Stimulated activated CD4-positive, alpha-beta T cell treated with anti-CD3 and anti-CD28 coated beads, Interleukin-4, amount 100 ng/mL, for 4 hours (primary cell): ENCODE measurements at regions not wholly inside any gene's neighbourhood (a gene's known extent, or its start where the extent isn't known, plus 50 kb on each side); places are given as distances from the start of the nearest gene placed in this dataset.
"Not testable (repeated sequence)": the region's sequence is repeated elsewhere in the genome, so short reads cannot be mapped to it uniquely, and the experiment has no call there.

Experiments
- DNase-seq, 2 experiments: peaks; one replicate each; pipeline ENCODE4 v3.0.0-alpha.2; 2020

- no peak for DNase-seq
These were observed 117.9 kb downstream of the GPCPD1 start for GRCh38 chr20:5492937-5493336.

DNA sequence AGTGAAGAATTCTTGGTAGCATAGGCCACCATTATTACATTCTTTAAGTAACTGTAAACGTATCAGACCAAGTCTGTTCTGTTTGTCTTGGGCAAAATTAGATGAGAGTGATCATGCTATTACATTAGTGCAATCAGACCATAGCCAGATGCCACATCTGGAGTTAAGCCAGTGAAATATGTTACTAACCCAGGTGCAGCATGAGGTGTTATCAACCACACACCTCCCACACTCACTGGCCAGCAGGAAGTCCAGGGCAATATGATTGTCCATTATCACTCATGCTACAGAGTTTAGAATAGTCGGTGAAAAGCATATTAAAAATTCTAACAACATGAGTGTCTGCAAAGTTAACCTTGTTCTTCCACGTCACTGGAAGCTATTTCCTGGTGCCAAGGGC, 119.4 kb downstream of the GPCPD1 start:
- no peak for DNase-seq

DNA sequence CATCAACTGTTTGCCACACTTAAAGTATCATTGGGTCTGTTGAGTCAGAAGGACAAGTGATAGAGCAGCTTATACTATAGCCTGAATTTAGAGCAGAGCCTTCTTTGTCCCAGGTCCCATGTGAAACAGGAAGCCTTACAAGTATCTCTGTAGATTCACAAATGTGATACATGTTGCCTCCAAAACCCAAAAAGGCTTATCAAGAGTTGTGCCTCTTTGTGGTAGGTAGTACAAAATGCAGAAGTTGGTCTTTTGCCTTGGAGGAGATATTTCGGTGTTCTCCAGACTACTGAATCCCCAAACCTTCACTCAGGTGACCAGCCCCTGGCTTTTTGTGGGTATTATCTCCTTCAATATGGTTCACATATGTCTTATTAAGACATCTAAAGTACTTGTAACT, 121.2 kb downstream of the GPCPD1 start:
- no peak for DNase-seq

GRCh38 chr20:5488823-5489222, 122.0 kb downstream of the GPCPD1 start:
- no peak for DNase-seq

DNA sequence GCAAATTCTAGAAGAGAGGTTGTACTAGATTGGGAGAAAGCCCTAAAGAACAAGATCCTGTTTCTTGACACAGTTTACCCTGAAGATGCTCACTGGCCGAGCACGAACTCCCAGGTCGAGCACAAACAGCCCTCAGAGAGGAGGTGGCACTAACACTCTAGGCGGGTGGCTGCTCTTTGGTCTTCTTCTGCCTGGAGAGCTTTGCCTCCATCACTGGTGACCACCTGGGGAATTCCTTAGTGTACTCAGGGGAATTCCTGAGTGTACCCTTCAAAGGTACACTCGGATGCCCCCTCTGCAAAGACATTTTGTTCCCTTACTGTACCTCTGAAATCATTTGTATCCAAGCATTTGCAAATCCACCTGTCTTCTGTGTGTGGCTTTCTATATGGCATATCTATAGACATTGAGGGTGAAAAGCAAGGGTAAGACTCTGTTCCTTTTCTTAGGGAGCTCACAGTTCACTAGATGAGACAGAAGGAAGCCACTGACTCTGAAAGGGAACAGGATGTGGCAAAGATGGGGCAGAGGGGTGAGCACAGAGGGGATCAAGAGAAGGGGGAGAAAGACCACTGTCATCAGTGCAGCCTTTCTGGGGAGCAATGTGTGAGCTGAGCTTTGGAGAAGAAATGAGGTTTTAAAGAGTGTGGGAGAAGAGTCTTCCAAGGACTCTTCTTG, 124.3 kb downstream of the GPCPD1 start:
- no peak for DNase-seq

DNA sequence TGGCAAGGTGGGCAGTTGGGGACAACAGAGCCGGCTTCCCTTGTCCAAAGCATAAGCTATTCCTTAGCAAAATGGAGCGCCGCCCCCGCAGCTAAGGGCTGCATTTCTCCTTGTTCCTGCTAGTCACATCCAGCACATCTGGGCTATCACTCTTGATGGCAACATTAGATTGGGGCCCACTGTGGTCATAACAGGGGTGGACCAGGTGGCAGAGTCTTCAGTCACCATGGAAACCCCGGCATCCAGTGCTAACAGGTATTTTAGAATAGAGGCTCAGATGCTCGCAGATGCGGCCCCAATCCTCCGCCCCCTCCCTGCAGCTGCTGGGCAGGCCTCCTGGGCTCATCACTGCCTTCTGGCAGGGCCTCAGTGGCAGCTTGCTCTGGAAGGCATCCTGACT, 125.9 kb downstream of the GPCPD1 start:
- no peak for DNase-seq

GRCh38 chr20:5484346-5484745, 126.5 kb downstream of the GPCPD1 start:
- no peak for DNase-seq

GRCh38 chr20:5482791-5483190, 128.0 kb downstream of the GPCPD1 start:
- DNase-seq, result no peak

DNA sequence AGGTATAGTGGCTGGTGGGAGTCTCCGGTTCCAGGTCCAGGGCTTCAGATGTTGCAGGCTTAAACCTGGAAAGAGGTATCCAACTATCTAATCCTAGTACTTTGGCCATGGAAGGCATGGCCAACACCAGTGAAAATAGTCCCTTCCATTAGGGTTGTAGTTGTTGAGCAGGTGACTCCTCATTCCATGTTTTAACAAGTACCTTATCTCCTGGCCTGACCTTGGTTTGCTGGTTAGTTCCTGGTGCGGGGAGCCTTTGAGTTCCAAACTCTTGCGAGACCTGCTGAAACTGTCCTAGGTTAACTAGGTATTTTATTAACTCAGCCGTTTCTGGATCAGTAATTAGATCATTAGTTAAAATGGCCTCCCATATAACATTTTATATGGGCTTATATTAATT, 128.9 kb downstream of the GPCPD1 start:
- DNase-seq, result no peak

DNA sequence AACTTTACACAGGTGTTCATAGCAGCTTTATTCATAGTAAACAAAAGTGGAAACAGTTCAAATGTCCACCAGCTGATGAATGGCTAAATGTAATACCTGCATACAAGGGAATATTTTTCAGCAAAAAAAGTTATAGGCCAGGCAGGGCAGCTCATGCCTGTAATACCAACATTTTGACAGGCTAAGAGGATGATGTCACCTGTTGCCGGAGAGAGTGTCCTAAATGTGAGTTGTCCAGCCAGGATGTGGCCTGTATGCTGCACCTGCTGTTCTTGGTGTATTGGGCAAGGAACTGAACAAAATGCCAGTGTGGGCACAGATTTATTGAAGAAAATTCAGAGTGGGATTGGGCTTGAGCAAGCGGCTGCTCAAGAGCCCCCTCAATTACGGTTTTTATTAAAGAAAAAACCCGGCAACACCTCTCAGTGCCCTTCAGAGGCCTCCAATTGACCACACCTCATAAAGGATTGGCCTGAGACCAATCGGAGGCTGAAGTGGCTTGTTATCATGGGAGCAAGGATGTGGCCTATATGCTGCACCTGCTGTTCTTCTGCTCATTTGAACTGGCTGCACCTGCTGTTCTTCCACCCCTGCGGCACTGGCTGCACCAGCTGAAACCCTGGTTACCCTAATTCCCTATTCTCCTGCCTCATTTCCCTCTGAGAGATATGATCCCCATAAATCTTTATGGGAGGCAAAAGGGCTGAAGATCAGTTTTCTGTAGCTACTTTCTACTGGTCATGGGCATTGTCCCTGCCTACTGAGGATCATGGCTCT, 129.8 kb downstream of the GPCPD1 start:
- no peak for DNase-seq

DNA sequence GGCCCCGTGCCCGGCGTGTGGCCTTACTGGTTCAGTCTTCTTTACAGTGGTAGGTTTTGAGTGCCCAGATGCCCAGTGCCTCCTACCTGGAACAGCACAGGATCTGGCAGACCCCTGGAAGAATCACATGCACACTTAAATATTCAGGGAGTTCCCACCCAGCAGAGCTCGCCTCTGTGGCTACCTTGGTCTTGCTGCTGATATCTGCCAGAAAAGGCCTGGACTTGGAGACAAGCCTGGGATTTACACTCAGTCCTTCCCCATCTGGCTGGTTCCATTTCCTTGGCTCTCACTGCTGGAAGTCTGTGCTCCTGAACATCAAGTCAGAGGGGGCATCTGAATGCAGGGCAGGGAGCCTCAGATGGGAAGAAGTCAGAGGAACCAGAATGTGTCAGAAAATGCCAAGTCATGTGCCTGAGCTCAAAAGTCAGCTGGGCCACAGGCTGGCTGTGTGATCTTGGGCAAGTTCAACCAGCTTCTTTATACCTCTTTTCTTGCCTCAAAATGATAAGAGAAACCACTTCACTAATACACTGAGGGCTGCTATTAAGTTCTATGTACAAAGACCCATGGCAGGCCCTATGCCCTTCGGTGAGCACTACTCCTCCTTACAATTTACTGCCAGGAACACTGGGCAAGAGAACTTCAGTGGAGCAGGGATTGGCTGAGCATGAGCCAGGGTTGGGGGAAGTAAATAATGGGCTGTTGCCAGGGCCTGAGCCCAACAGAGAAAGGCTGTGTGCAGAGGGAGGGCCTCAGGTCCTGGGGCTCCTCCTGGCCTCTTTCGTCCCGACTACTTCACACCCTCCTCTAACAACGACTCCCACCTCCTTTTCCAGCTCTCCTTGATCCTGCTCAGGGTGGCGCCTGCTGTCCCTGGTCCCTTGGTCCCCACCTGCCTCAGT, 135.9 kb downstream of the GPCPD1 start:
- DNase-seq, result no peak

GRCh38 chr20:5471866-5472265, 138.9 kb downstream of the GPCPD1 start:
- not testable (repeated sequence) for DNase-seq

DNA sequence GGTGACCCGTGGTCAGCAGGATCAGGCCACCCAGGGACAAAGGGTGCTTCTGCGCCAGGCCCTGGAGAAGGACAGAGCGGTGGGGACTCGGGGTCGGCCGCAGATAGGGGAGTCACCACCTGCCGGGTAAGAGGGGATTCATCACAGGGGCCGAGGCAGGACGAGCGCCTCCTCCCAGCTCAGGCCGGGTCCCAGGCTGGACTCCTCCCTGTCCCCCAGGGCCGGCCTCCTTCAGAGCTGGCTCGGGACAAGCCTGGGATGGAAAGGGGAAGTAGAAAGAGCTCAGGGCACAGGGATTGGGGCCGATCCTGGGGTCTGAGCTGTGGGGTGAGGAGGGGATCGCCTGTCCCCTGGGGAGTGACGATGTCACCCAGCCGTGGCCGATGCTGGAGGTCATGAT, 139.4 kb downstream of the GPCPD1 start:
- no peak for DNase-seq

- no peak for DNase-seq
These were observed 139.9 kb downstream of the GPCPD1 start for GRCh38 chr20:5470943-5471342.

GRCh38 chr20:5470458-5470857, 140.3 kb downstream of the GPCPD1 start:
- DNase-seq, result no peak

GRCh38 chr20:5469111-5469510, 141.7 kb downstream of the GPCPD1 start:
- DNase-seq, result no peak

- DNase-seq, result no peak
These were observed 143.7 kb downstream of the GPCPD1 start for GRCh38 chr20:5467086-5467485.

DNA sequence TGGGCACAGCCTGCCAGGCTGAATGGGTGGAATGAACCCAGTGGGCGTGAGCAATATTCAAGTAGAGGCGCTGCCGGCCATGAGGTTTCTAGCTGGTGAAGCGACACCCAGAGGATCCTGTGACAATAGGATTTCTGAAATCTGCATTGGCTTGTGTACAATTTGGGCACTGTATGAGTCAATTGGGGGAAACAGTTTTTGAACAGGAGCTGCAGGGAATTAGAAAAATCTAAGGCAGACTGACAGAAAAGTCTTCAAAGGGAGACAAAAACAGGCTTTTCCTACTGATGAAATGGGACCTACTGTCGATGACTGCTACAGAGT, 145.2 kb downstream of the GPCPD1 start:
- no peak for DNase-seq

- DNase-seq, result no peak
These were observed 145.8 kb downstream of the GPCPD1 start for GRCh38 chr20:5464901-5465603.

GRCh38 chr20:5463007-5463686, 146.4 kb upstream of the PROKR2 start:
- DNase-seq, result no peak

- not testable (repeated sequence) for DNase-seq
These were observed 137.0 kb upstream of the PROKR2 start for GRCh38 chr20:5453745-5454144.

- not testable (repeated sequence) for DNase-seq
These were observed 136.6 kb upstream of the PROKR2 start for GRCh38 chr20:5453316-5453715.
